NCI-H345 treated with DMSO at 0.1 percent for 48 hours (cell line): ENCODE measurements at regions not wholly inside any gene's neighbourhood (a gene's known extent, or its start where the extent isn't known, plus 50 kb on each side); places are given as distances from the start of the nearest gene placed in this dataset.
"Not testable (repeated sequence)": the region's sequence is repeated elsewhere in the genome, so short reads cannot be mapped to it uniquely, and the experiment has no call there.

Source experiments
- DNase-seq: peaks from one replicate; lab custom pipeline; 2025; ENCODE audit not compliant: unreplicated experiment; lab: John Stamatoyannopoulos, UW

DNA sequence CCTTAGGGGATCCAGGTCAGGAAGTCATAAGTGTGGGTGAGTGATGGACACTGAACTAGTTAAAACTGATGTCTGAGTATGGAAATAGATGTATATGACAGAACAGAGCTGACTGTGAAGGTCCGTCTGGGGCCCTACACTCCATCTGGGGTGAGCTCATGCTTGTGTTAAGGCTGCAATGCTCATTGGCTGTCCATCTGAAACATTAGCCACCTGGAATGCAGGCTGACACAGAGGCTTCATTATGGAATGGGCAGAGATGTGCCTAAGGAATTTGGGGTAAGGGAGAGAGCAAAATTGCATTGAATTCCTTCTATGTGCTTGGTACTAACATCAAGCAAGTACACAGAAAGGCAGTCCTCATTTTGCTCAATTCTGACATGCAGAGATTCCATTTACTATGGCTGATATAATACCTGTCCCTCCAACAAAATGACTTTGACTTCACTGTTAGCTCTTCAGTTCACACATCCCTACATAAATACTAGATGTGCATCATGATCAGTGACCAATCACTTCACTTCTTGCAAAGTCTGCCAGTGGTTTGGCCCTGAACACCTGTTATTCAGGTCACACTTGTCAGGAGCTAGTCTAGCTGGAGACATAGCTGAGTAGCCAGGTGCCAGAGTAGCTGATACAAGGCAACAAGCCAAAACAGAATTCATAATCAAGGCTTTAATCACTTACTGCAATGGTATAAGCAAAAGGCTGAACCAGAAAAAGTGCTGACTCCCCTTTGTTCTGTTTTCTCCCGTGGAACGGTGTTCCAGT, 128.9 kb upstream of the VWC2 start:
- DNase-seq, result no peak

DNA sequence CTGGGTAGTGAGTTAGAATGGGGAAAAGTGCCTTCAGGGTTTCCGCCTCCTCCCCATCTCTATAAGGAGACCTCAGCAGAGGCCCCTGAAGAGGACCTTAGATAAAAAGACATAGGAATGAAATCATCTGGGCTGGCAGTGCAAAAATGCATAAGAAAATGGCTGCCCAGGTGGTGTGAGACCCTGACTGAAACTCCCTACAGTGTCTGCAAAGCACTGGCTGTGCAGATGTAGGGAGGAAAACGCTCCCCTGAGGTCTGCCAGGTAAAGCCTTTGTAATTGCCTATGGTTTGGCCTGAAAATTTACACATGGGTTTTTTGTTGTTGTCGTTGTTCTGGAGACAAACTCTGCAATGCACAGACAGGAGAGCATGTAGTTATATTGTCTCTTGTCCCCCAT, 128.1 kb upstream of the VWC2 start:
- DNase-seq, result no peak

DNA sequence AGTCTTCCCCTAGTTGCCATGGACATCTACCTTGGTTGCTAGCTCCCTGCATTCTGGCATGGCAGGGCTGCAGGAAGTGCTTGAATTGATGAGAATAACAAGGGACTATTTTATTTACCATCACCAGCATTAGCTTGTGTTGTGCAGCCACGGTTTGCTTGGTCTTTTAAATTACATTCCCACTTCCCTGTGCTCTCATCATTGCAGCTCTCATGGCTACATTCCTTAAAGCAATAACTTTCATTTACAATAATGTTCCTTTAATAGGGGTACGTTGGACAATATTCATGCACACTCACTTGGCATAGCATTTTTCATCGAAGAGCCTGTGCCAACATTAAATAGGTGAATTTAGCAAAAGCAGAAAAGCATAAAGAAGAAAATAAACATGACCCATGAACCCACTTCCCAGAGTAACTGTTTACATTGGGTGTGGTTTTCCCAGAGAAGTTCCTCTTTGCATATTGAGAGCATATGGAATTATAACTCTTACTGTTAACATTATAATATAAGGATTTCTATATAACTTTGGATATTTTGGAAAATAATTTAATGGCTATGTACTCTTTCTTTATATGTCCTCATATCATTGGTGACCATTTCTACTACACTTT, 113.2 kb upstream of the VWC2 start:
- no peak for DNase-seq

DNA sequence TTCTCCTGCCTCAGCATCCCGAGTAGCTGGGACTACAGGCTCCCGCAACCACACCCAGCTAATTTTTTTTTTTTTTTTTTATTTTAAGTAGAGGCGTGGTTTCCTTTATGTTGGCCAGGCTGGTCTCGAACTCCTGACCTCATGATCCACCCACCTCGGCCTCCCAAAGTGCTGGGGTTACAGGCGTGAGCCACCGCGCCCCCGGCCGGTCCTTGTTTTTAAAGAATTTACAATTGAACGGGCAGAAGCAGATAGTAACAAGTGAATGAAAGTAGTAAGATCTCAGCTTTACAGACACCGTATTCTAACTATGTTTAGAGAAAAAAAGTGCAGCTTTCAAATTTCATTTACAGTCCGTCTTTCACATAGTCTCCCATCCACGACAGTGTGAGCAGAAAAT, 112.5 kb upstream of the VWC2 start:
- DNase-seq, result no peak

DNA sequence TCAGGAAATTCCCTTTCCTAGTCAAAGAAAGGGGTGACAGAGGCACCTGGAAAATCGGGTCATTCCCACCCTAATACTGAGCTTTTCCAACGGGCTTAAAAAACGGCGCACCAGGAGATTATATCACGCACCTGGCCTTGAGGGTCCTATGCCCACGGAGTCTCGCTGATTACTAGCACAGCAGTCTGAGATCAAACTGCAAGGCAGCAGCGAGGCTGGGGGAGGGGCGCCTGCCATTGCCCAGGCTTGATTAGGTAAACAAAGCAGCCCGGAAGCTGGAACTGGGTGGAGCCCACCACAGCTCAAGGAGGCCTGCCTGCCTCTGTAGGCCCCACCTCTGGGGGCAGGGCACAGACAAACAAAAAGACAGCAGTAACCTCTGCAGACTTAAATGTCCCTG, 107.5 kb upstream of the VWC2 start:
- DNase-seq, result not testable (repeated sequence)

DNA sequence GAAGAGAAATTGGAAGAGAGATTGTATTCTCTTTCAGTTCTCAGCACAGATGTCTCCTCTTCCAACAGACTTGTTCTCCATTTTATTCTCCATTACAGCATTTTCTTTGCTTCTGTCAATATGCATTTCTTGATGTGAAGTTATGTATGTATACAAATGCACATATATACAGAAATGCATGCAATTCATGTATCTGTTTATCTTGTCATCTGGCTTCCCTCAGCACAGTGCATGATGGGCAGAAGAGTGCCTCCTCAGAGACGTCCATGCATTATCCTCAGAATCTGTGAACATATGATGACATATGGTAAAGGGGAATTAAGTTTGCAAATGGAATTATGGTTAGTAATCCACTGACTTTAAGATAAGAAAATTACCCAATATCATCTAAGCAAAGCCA, 106.7 kb upstream of the VWC2 start:
- no peak for DNase-seq

DNA sequence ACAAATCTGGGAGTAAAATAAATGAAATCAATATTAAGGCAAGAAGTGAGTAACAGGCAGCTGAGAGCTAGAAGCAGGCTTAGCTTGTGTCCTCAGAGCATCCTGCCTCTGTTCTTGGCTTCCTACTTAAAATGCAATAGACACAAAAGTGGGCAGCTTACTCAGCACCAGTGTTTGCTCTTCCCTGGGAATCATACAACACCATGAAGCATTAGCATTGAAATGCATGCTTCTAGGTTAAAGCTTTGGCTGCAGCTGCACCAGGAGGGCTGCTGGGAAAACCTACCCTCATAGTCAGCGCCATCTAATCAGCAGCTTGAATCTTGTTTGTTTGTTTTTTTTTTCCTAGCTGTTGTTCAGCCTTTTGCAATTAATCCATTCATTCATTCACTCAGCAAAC, 104.2 kb upstream of the VWC2 start:
- DNase-seq, result peak; percentile 43

DNA sequence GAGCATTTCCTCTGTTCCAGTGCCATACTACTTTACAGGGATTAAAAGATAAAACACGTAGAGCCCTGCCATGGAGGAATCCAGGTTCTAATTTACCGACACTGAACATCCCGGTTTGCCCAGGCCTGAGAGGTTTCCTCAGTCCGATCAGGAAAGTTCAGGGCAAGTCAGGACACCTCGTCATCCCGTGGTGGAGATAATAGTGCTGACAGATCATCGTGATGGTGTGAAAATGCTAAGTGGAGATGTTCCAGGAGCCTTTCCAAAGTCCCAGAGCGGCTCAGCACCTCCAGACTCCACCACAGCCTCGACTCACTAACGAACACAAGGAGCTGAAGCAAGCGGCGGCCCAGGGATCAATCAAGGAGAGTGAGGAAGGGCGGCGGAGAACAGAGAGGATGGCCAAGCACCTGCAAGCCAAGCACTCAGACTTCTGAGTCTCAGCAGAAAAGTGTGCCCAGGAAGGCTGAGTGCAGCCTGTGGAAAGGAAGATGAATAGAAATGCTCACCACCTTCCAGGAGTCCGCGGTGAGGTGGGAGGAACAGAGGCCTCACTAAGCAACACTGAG, 103.7 kb upstream of the VWC2 start:
- DNase-seq, result no peak

DNA sequence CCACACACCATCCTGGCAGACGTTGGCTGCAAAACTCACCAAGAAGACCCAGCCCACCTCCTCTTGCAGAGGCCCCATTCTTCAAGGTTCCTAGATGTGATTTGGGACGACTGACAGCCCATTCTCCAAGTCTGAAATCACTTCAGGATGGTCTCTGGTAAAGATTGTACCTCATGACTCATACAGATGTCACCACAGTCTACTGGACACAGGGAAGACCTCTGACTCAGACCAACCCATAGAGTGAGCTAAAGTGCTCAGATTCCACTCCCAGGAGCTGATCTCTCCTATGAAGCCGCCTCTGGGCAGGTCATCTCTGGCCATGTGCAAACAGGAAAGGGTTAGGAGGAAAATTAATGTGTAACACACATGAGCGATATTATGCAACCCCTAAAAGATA, 102.4 kb upstream of the VWC2 start:
- no peak for DNase-seq

DNA sequence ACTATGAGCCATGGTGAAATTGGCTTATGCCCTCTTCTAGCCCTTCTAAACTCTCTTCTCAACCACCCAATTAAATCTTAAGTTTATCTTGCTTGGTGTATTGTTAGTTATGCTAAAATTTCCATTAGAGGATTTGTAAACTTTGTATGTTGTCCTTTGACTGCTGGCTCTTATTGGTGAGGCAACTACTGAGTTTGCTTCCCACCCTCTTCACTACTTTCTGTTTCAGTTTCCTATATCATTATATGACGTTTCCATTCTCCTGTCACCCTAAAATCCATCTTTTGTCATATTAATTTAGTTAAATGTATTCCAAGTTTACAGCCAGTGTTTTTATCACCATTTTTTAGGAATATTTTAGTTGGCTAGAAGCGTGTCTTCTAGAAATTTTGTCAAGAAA, 80.9 kb upstream of the VWC2 start:
- DNase-seq, result no peak

DNA sequence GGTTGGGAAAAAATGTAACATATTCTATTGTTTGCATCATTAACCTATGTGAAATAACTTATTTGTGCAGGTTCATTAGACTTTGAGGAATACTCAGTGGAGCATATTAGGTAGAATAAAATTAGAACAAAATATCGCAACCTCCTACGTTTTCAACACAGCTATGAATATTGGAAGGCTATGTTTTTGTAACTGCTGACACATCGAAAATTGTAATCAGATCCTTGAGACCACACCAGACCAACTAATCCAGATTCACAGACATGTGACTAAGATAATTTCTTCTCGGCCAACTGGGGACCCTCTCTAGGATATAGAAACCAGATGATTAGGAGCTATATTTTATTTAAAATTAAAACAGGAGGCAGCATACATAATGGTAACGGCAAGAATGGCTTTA, 77.5 kb upstream of the VWC2 start:
- DNase-seq, result no peak

DNA sequence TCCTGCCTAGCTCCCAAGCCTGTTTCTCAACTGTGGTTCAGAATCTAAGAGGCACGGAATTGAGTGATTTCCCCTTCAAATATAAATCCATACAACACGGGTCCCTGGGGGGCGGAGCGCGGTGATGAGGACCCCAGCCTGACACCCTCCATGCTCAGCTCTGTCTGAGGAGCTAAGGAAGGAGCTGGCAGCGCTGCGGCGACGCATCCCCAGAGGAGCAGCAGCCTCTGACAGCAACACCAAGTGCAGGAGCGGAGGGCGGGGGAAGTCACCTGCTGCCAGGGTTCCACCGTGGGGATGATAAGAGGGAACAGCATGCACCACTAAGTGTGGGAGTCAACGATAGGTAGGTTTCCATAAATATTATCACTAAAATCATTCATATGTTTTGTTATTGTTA, 72.6 kb upstream of the VWC2 start:
- DNase-seq, result no peak

DNA sequence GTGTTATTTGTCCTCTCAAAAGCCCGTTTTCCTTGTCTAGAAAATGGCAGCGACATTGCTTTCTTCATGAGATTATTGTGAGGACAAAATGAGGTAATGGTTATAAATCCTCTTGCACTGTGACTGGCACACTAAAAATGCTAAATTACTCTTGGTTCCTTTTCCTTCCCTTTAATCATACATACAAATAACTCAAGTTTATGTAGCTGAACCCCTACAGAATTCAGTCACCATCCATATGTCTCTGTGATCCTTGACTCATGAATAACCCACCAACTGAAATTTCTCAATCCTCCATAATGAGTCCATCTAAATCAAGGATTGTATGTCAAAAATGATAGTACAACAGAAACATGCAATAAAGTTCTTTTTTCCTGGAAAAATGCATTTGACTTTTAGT, 71.3 kb upstream of the VWC2 start:
- DNase-seq, result no peak

DNA sequence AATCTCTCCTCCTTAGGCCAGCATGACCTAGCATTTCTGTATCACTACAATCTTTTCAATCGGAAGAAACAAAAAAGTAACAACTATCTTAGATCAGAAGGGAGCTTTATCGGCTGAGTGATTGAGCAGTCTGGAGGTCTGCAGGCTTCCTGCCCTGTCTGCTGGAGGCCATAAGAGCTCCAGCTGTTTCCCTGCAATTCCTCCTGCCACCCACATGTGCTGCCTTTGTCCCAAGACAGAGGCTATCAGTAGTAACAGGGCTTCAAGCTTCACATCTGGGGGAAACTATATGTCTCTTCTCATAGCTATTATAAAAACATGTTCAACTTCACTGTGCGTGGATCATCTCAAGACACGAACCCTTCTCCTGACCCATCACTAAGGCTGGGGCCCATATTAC, 70.1 kb upstream of the VWC2 start:
- no peak for DNase-seq

DNA sequence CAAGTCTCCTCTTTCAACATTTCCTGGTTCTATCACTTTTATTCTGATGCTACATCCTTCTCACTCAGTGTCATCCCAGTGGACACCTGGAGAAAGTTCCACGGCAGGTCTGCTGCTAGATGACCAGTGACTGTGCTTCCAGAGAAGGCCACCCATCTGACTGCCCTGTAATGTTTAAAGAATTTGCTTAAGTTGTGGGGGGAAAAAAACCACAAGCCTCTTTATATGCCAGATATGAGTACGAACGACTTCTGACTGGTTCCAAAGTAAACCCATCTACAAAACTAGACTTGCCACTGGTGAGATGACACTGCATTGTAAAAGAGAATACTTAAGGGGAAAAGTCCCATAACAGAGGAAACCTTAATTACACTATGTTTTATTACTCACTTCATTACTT, 69.6 kb upstream of the VWC2 start:
- DNase-seq, result no peak

DNA sequence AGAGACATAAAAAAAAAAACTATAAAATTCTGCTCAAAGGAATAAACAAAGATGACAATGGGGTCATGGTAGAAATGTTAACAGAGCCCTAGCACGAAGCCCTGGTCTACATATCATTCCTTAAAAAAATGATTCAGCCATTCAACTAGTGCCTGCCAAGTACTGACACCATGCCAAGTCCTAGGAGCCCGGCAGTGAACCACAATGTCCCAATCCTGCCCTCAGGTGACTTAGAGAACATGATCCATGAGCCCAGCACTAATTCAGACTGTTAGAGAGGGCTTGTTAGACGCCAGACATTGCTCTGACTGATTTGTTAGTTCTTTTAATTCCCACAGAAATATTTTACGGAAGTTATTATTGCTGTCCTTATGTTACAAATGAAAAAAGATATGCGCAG, 67.3 kb upstream of the VWC2 start:
- no peak for DNase-seq

DNA sequence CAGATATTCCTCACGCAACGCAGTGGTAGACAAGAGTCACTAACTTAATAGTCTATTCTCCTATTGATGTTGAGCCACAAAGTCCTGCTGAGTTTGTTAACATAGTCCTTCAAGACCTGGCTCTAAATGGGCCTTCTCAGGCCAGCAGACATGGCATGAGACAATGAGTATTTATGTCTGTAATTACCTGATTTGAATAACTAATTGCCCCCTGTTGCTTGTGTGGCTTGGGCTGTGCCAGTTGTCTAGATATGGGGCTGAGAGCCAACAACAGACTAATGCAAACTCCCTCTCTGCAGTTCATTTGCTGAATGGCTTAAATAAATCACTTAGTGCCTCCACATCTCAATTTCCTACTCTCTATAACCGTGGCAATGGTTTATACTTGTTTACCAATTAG, 65.5 kb upstream of the VWC2 start:
- DNase-seq, result no peak

DNA sequence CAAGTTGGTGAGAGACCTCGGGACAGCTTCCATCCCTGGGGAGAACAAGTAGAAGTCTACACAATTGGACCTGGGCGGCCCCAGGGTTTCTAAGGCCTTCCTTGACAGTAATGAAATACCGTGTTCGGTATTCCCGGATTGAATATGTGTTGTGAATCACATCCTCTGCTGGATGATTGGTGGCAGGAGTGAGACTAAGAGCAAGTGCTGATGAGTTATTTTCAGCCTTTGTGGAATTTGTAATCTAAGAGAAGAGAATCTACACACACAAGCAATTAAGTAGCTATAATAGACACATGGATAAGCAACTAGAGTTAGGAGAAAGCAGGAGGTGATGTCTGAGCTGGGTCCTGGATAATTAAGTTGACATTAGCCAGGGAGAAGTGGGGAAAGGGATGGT, 64.8 kb upstream of the VWC2 start:
- DNase-seq, result no peak

DNA sequence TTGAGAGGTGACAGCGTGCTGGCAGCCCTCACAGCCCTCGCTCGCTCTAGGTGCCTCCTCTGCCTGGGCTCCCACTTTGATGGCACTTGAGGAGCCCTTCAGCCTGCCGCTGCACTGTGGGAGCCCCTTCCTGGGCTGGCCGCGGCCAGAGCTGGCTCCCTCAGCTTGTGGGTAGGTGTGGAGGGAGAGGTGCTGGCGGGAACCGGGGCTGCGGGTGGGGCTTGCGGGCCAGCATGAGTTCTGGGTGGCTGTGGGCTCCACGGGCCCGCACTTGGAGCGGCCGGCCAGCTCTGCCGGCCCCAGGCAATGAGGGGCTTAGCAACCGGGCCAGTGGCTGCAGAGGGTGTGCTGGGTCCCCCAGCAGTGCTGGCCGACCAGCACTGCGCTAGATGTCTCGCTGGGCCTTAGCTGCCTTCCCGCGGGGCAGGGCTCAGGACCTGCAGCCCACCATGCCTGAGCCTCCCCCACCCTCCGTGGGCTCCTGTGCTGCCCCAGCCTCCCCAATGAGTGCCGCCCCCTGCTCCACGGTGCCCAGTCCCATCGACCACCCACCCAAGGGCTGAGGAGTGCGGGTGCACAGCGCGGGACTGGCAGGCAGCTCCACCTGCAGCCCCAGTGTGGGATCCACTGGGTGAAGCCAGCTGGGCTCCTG, 62.2 kb upstream of the VWC2 start:
- DNase-seq, result not testable (repeated sequence)

DNA sequence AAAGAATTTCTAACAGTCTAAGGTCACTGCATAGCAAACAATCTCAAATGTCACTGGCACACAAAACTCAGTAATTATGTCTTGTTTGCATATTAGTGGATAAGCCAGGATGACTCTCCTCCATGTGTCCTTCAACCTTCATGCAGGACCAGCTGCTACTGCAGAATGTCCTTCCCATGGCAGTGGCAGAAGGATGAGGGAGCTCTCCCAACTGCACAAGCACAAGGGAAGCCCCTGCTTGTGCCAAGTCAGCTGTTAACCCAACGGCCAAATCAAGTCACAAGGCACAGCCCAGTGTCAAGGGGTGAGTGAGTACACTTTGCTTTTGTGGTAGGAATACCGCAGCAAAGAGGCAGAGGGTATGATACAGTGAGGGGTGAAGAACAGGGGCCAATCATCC, 59.3 kb upstream of the VWC2 start:
- no peak for DNase-seq

DNA sequence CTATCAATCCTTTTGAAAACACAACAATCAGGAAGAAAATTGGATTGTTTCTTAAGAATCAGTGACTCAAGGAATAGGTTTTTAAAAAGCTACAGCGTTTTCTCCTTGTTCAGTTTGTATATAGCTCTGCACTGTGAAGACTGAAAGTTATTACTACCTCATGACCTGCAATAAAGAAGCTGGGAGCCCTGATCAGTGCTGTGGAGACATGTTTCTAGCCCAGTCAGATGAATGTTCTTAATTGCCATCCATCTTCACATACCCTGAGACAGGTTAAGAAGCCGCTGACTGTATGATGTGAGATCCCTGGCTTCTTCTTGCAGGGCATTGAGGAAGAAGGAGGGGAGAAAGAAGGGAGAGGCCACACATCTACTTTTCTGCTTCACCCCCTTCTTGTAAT, 58.0 kb upstream of the VWC2 start:
- DNase-seq, result no peak

DNA sequence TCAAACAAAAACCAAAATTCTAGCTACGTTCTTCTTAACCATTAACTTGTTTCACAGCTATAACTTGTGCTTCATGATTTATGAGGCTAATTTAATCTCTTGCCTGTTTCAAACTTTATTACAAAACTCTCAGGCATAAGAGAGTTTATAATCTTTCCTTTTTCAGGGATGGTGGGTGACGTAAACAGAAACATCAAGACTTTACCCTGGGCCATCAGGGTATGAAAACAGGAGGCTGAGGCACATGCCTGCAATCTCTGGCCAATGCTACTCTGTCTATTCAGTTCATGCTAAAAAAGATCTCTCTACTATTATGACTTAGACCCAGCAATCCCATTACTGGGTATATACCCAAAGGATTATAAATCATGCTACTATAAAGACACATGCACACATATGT, 55.9 kb upstream of the VWC2 start:
- no peak for DNase-seq
